ENCODE measurements at regions not wholly inside any gene's neighbourhood (a gene's known extent, or its start where the extent isn't known, plus 50 kb on each side); places are given as distances from the start of the nearest gene placed in this dataset.

GRCh38 chr6:126539022-126539421 is 199.1 kb downstream of the CENPW start:
- Histone ChIP-seq H3K4me2 (ENCODE audit: low read length) (peak overlapping the region; percentile 50), H3K4me1 (ENCODE audit: control insufficient read depth in 1 of 2, insufficient read depth in 2 of 2, low read length in 2 of 2) (peaks cover 3 to 29% of the 10 kb centered on the region in 2 experiments; a peak in 2 of 4 replicates), H2AFZ (ENCODE audit: low read depth, low read length, poor library complexity, severe bottlenecking) (peak overlapping the region; percentile 24), H3K27me3 (ENCODE audit: insufficient read depth, low read length) (no peaks in the 10 kb centered on the region), H3K4me3 (replicated peaks in 1 of 2; ENCODE audit: low read depth in 1 of 2, low read length in 2 of 2) (no peak overlapping the region), H3K36me3 (ENCODE audit: control insufficient read depth in 1 of 2, insufficient read depth in 2 of 2, low read length in 2 of 2) (no peaks in the 10 kb centered on the region), H4K20me1 (ENCODE audit: insufficient read depth) (no peaks in the 10 kb centered on the region), H3K27ac (ENCODE audit: low read depth, low read length) (no peak overlapping the region), H3K9ac (ENCODE audit: low read length) (no peak overlapping the region), H3K9me3 (ENCODE audit: control insufficient read depth in 1 of 2, insufficient read depth in 1 of 2, low read depth in 1 of 2, low read length in 2 of 2) (no peaks in the 10 kb centered on the region), H3K9me2 (ENCODE audit: insufficient read depth) (no peaks in the 10 kb centered on the region), H3K79me2 (ENCODE audit: insufficient read depth, low read length) (no peaks in the 10 kb centered on the region)
- intact Hi-C loops (cut with micrococcal nuclease), result no loop called here
- DNase-seq (ENCODE audit: low read depth, low spot score), result peak; percentile 67
- POLR2A ChIA-PET, result no interaction called here
- CTCF ChIA-PET, result no interaction called here
- RAD21 ChIA-PET (ENCODE audit: low non-redundant PET in 1 of 2, low total read pairs in 2 of 2, uncharacterized antibody in 2 of 2, unreplicated experiment in 2 of 2), result no interaction called here
- BruUV-seq (replicated peaks), result no TSS peak
- ATAC-seq, result peak; percentile 92
- TF ChIP-seq, protein P1, sequence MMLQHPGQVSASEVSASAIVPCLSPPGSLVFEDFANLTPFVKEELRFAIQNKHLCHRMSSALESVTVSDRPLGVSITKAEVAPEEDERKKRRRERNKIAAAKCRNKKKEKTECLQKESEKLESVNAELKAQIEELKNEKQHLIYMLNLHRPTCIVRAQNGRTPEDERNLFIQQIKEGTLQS (IDR thresholded peaks at IDR 0.05), result no peak
- TF ChIP-seq ZNF274 (IDR thresholded peaks at IDR 0.05; ENCODE audit: low read depth, low read length) (no peak), POLR2AphosphoS5 (IDR thresholded peaks at IDR 0.05; ENCODE audit: low read depth, low read length) (peak; percentile 25; the same call in 1 of the 2 replicates), SRF (IDR thresholded peaks at IDR 0.05; ENCODE audit: low read depth) (peak; percentile 80), YY1 (IDR thresholded peaks at IDR 0.05; ENCODE audit: extremely low read depth, insufficient replicate concordance, low read depth, low read length) (no peak), ELF1 (IDR thresholded peaks at IDR 0.05; ENCODE audit: borderline replicate concordance, low read depth) (no peak), EZH2phosphoT487 (IDR thresholded peaks at IDR 0.05; ENCODE audit: borderline replicate concordance) (no peak), EZH2 (IDR thresholded peaks at IDR 0.05) (no peak), CEBPB (IDR thresholded peaks at IDR 0.05; ENCODE audit: low read depth) (peak; percentile 58; the same call in 1 of the 2 replicates), SIN3A (IDR thresholded peaks at IDR 0.05; ENCODE audit: low read depth) (0 out of 2 replicates have a peak, but pooled peaks have one; percentile 27), CTCF (IDR thresholded peaks at IDR 0.05 in 2 of 3, conservative IDR thresholded peaks at IDR 0.05 in 1 of 3; ENCODE audit: borderline replicate concordance in 1 of 3, insufficient read depth in 1 of 3, low read depth in 2 of 3, low read length in 2 of 3) (no peak), EGR1 (IDR thresholded peaks at IDR 0.05; ENCODE audit: low read depth) (no peak), JUND (IDR thresholded peaks at IDR 0.05) (peak; percentile 97), SP1 (IDR thresholded peaks at IDR 0.05; ENCODE audit: low read depth) (peak; percentile 82), RAD21 (IDR thresholded peaks at IDR 0.05; ENCODE audit: low read depth) (no peak), CBX3 (IDR thresholded peaks at IDR 0.05; ENCODE audit: low read depth) (peak; percentile 90), MAX (IDR thresholded peaks at IDR 0.05) (no peak), FOSL1 (IDR thresholded peaks at IDR 0.05; ENCODE audit: low read depth) (peak; percentile 99), ZFX (IDR thresholded peaks at IDR 0.05) (no peak), TCF7L2 (IDR thresholded peaks at IDR 0.05; ENCODE audit: borderline replicate concordance, extremely low read depth, insufficient read depth, insufficient read length) (no peak)
- TF ChIP-seq, protein P2, sequence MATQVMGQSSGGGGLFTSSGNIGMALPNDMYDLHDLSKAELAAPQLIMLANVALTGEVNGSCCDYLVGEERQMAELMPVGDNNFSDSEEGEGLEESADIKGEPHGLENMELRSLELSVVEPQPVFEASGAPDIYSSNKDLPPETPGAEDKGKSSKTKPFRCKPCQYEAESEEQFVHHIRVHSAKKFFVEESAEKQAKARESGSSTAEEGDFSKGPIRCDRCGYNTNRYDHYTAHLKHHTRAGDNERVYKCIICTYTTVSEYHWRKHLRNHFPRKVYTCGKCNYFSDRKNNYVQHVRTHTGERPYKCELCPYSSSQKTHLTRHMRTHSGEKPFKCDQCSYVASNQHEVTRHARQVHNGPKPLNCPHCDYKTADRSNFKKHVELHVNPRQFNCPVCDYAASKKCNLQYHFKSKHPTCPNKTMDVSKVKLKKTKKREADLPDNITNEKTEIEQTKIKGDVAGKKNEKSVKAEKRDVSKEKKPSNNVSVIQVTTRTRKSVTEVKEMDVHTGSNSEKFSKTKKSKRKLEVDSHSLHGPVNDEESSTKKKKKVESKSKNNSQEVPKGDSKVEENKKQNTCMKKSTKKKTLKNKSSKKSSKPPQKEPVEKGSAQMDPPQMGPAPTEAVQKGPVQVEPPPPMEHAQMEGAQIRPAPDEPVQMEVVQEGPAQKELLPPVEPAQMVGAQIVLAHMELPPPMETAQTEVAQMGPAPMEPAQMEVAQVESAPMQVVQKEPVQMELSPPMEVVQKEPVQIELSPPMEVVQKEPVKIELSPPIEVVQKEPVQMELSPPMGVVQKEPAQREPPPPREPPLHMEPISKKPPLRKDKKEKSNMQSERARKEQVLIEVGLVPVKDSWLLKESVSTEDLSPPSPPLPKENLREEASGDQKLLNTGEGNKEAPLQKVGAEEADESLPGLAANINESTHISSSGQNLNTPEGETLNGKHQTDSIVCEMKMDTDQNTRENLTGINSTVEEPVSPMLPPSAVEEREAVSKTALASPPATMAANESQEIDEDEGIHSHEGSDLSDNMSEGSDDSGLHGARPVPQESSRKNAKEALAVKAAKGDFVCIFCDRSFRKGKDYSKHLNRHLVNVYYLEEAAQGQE (IDR thresholded peaks at IDR 0.05; ENCODE audit: low read depth), result no peak
- TF ChIP-seq, protein P3, sequence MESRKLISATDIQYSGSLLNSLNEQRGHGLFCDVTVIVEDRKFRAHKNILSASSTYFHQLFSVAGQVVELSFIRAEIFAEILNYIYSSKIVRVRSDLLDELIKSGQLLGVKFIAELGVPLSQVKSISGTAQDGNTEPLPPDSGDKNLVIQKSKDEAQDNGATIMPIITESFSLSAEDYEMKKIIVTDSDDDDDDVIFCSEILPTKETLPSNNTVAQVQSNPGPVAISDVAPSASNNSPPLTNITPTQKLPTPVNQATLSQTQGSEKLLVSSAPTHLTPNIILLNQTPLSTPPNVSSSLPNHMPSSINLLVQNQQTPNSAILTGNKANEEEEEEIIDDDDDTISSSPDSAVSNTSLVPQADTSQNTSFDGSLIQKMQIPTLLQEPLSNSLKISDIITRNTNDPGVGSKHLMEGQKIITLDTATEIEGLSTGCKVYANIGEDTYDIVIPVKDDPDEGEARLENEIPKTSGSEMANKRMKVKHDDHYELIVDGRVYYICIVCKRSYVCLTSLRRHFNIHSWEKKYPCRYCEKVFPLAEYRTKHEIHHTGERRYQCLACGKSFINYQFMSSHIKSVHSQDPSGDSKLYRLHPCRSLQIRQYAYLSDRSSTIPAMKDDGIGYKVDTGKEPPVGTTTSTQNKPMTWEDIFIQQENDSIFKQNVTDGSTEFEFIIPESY (IDR thresholded peaks at IDR 0.05; ENCODE audit: extremely low read depth, insufficient replicate concordance, low read length), result no peak
